ENCODE measurements at regions not wholly inside any gene's neighbourhood (a gene's known extent, or its start where the extent isn't known, plus 50 kb on each side); places are given as distances from the start of the nearest gene placed in this dataset.

DNA sequence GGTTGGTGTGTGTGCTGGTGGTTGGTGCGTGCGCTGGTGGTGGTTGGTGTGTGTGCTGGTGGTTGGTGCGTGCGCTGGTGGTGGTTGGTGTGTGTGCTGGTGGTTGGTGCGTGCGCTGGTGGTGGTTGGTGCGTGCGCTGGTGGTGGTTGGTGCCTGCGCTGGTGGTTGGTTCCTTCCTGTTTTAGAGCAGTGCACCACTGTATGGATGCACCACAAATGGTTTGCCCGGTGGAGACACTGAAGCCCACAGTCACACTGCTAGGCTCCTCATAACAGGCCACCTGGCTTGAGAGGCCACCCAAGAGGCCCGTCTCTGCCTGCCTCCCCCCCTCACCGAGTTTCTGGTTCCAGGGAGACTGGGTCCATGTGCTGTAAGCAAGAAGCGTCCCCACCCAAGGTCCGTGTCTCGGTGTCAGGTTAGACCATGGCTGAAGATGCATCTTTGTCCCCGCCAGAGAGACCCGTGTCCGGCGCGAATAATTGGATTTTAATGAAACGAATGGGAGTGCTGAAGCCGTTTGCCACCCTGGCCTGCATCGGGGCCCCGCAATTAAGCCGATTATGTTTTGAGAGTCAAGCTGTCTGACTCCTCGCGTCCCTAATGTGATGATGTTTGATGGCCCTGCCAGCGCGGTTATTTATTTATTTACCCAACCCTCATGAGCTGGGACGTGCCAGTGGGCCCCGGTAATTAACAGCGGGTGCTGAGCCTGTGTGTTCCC is 161.3 kb upstream of the GSE1 start:
- peak overlapping the region; percentile 61 for H3K4me2 ChIP-seq (ENCODE audit: low read depth, low read length, poor library complexity, severe bottlenecking)
- TF ChIP-seq CTCF (conservative IDR thresholded peaks at IDR 0.05; ENCODE audit: low read length), result no peak
- no peak for TF ChIP-seq EZH2phosphoT487 (IDR thresholded peaks at IDR 0.05; ENCODE audit: borderline replicate concordance)
- peaks cover 19% of the 10 kb centered on the region for H3F3A ChIP-seq (ENCODE audit: low read depth)

DNA sequence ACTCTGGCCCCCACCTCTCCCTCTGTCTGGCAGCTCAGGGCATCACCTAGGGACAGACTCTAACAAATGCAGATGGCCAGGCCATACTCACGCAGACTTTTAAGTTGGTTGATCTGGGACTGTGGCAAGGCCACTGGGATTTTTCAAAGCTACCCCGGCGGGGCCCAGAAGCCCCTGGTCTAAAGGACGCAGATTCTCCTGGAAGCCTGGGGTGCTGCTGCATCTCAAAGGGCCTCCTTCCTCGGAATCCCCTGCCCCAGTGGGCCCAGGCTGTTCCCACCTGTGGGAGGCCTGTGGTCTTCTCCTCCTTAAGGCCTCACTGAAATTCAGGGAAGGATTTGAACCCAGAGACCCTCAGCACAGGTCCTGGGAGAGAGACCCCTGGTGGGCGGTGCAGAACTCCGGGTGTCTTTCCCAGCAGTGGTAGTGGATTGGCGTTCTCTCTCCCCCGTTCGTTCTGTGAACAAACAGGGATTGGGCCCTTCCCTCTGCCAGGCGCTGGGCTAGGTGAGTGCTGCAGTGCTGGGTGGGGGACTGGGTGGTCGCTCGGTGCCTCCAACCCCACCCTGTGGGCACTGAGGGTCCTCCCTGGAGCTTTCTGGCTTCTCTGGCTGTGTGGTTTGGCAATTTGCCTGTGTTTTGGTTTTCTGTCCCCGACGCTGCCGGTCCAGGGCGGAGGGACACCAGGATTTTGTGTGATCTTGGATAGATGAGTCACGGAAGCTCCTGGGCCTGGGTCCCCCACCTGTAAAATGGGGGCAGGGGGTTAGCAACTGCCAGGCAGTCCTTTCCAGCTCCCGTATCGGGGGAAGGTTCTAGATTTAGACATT is 160.5 kb upstream of the GSE1 start:
- Histone ChIP-seq H3K79me2 (ENCODE audit: insufficient read depth, low read length) (peaks cover 48% of the 10 kb centered on the region), H3K4me3 (ENCODE audit: low read length, poor library complexity, severe bottlenecking) (peak overlapping the region; percentile 45), H2AFZ (ENCODE audit: low read length) (no peak overlapping the region), H3F3A (ENCODE audit: low read depth) (peaks cover 19% of the 10 kb centered on the region), H3K9me3 (ENCODE audit: insufficient read depth, low read depth, low read length) (no peaks in the 10 kb centered on the region), H3K4me2 (ENCODE audit: low read depth, low read length, poor library complexity, severe bottlenecking) (peak overlapping the region; percentile 61), H4K20me1 (ENCODE audit: insufficient read depth, low read length, poor library complexity, severe bottlenecking) (no peaks in the 10 kb centered on the region), H3K4me1 (ENCODE audit: insufficient read depth, low read length, poor library complexity, severe bottlenecking) (peaks cover 90% of the 10 kb centered on the region), H3K27me3 (ENCODE audit: insufficient read depth, low read length, poor library complexity, severe bottlenecking) (no peaks in the 10 kb centered on the region), H3K9ac (ENCODE audit: low read depth, low read length, poor library complexity, severe bottlenecking) (peak overlapping the region; percentile 98), H3K36me3 (ENCODE audit: insufficient read depth, low read length) (no peaks in the 10 kb centered on the region), H3K9me2 (replicated peaks; ENCODE audit: low read depth, low read length) (no peaks in the 10 kb centered on the region)
- TF ChIP-seq CTCF (conservative IDR thresholded peaks at IDR 0.05; ENCODE audit: low read length) (0 out of 2 replicates have a peak, but pooled peaks have one; percentile 18), EZH2phosphoT487 (IDR thresholded peaks at IDR 0.05; ENCODE audit: borderline replicate concordance) (no peak)

More for the DNA sequence above, 161.3 kb upstream of the GSE1 start:
- Histone ChIP-seq H3K36me3 (ENCODE audit: insufficient read depth, low read length) (no peaks in the 10 kb centered on the region), H3K4me1 (ENCODE audit: insufficient read depth, low read length, poor library complexity, severe bottlenecking) (peaks cover 90% of the 10 kb centered on the region), H2AFZ (ENCODE audit: low read length) (no peak overlapping the region), H3K79me2 (ENCODE audit: insufficient read depth, low read length) (peaks cover 56% of the 10 kb centered on the region), H3K9ac (ENCODE audit: low read depth, low read length, poor library complexity, severe bottlenecking) (peak overlapping the region; percentile 98), H3K9me3 (ENCODE audit: insufficient read depth, low read depth, low read length) (no peaks in the 10 kb centered on the region), H3K9me2 (replicated peaks; ENCODE audit: low read depth, low read length) (no peaks in the 10 kb centered on the region), H4K20me1 (ENCODE audit: insufficient read depth, low read length, poor library complexity, severe bottlenecking) (no peaks in the 10 kb centered on the region), H3K4me3 (ENCODE audit: low read length, poor library complexity, severe bottlenecking) (peak overlapping the region; percentile 45), H3K27me3 (ENCODE audit: insufficient read depth, low read length, poor library complexity, severe bottlenecking) (no peaks in the 10 kb centered on the region)

DNA sequence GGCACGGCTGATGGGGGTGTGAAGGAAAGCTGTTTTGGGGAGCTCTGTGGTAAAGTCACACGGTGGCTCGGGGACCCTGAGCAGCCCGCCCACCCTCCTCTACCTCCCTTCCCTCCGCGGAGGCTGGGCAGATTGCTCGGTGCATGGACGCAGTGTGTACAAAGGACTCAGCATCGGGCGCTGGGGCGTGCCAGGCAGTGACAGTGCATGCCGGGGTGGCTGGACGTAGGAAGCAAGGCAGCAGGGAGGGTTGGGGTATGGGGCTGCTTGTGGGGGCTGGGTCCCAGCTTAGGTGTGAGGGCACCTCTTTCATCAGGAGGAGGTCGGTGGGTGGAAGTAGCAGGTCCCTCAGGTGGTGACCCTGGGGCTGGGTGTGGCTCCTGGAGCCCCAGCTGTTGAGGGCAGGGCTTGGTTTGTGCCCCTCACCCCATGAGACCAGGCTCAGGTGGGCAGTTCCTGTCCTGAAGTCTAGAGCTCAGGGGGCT is 159.9 kb upstream of the GSE1 start:
- Histone ChIP-seq H3K27me3 (ENCODE audit: insufficient read depth, low read length, poor library complexity, severe bottlenecking) (no peaks in the 10 kb centered on the region), H3K79me2 (ENCODE audit: insufficient read depth, low read length) (peaks cover 43% of the 10 kb centered on the region), H3F3A (ENCODE audit: low read depth) (peaks cover 16% of the 10 kb centered on the region), H3K4me3 (ENCODE audit: low read length, poor library complexity, severe bottlenecking) (no peak overlapping the region), H3K9me2 (replicated peaks; ENCODE audit: low read depth, low read length) (no peaks in the 10 kb centered on the region), H3K4me1 (ENCODE audit: insufficient read depth, low read length, poor library complexity, severe bottlenecking) (peaks cover 89% of the 10 kb centered on the region), H3K9me3 (ENCODE audit: insufficient read depth, low read depth, low read length) (no peaks in the 10 kb centered on the region), H2AFZ (ENCODE audit: low read length) (no peak overlapping the region), H4K20me1 (ENCODE audit: insufficient read depth, low read length, poor library complexity, severe bottlenecking) (no peaks in the 10 kb centered on the region), H3K9ac (ENCODE audit: low read depth, low read length, poor library complexity, severe bottlenecking) (peak overlapping the region; percentile 98), H3K36me3 (ENCODE audit: insufficient read depth, low read length) (no peaks in the 10 kb centered on the region), H3K4me2 (ENCODE audit: low read depth, low read length, poor library complexity, severe bottlenecking) (peak overlapping the region; percentile 30)
- TF ChIP-seq CTCF (conservative IDR thresholded peaks at IDR 0.05; ENCODE audit: low read length), result no peak
- TF ChIP-seq EZH2phosphoT487 (IDR thresholded peaks at IDR 0.05; ENCODE audit: borderline replicate concordance), result no peak

All from Loucy (cell line).